ENCODE measurements at regions not wholly inside any gene's neighbourhood (a gene's known extent, or its start where the extent isn't known, plus 50 kb on each side); places are given as distances from the start of the nearest gene placed in this dataset.
A peak's percentile ranks its signal among the peaks of the same experiment; 100 is the strongest.
"Not testable (repeated sequence)": the region's sequence is repeated elsewhere in the genome, so short reads cannot be mapped to it uniquely, and the experiment has no call there.

DNA sequence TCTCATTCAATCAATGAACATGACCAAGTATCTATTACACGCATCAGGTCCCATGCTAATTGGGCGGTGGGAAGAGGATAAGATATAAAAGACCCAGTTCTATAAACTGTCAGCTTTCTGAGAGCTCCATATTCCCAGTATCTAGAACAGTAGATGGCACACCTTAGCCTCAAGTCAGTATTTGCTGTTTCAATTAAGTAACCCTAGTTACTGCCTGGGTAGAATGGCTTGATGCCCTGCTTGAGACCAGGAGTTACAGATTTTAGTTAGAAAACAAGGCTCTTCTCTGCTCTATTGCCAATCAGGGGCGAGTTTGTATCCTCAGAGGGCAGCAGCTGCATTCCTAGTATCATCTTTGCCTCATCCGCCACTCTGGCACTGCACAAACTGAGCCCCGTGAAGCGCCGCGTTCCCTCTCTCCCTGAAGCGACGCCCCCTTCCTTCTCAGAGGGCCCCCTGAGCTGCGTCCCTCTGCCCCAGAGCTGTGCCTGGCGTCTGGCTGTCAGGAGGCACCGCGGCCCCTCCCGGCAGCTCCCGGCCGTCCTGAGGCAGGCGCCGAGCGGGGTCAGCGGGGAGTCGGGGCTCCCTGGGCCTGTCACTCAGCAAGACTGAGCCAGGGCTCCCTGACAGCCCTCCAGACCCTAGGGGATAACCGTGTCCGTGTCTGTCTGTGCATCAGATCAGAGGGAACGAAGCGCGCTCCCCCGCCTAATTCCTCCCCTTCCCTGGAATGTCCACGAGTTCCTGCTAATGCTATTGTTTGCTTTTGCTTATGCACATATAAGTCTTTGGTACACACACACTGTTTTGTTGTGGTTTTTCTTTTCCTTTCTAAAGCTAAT lies 212.4 kb upstream of the TTC29 start:
- Histone ChIP-seq H2BK15ac (ENCODE audit: low read length) (no peak overlapping the region), H2BK12ac (ENCODE audit: low read length) (no peak overlapping the region), H3K79me1 (ENCODE audit: low read depth, low read length) (no peaks in the 10 kb centered on the region), H3K27ac (replicated peaks; ENCODE audit: low read length) (no peak overlapping the region), H3K18ac (ENCODE audit: low read length) (peak overlapping the region; percentile 44), H3K14ac (ENCODE audit: low read length) (no peak overlapping the region), H3K4me2 (ENCODE audit: insufficient read depth, low read length, poor library complexity, severe bottlenecking) (peak overlapping the region; percentile 58), H3K36me3 (replicated peaks in 1 of 2; ENCODE audit: control insufficient read depth in 2 of 2, insufficient read depth in 2 of 2, low read length in 2 of 2) (no peaks in the 10 kb centered on the region), H3K9ac (ENCODE audit: low read depth, low read length, poor library complexity) (peak overlapping the region; percentile 46), H3K23ac (ENCODE audit: low read depth, low read length, poor library complexity) (no peak overlapping the region), H2BK5ac (ENCODE audit: low read length) (no peak overlapping the region), H2AK5ac (ENCODE audit: low read depth, low read length) (no peak overlapping the region), H3K4ac (ENCODE audit: low read length) (no peak overlapping the region), H4K91ac (ENCODE audit: low read depth, low read length, poor library complexity) (no peak overlapping the region), H3K27me3 (ENCODE audit: control insufficient read depth in 3 of 3, insufficient read depth in 3 of 3, low read depth in 1 of 3, low read length in 3 of 3) (peaks cover 0 to 26% (median 0%) of the 10 kb centered on the region in 3 experiments), H2AFZ (ENCODE audit: low read length) (peak overlapping the region; percentile 87), H3K9me3 (replicated peaks in 1 of 2; ENCODE audit: control insufficient read depth in 2 of 2, insufficient read depth in 1 of 2, low read depth in 1 of 2, low read length in 2 of 2) (no peaks in the 10 kb centered on the region), H3K4me3 (ENCODE audit: low read length in 2 of 2) (peak overlapping the region; percentile 21 to 74), H2BK120ac (ENCODE audit: low read depth, low read length) (no peak overlapping the region), H4K8ac (ENCODE audit: low read depth, low read length) (no peak overlapping the region), H3K4me1 (ENCODE audit: control insufficient read depth in 2 of 2, insufficient read depth in 1 of 2, low read depth in 1 of 2, low read length in 2 of 2) (peaks cover 2 to 4% of the 10 kb centered on the region in 2 donors)
- WGBS, 2 donors (ENCODE audit: extremely low coverage in 2 of 2, insufficient read length in 2 of 2, insufficient replicate concordance in 1 of 2), result no CpG with 5 or more reads among the region's 29 CpGs
- peak; percentile 49 for DNase-seq (ENCODE audit: low spot score)

DNA sequence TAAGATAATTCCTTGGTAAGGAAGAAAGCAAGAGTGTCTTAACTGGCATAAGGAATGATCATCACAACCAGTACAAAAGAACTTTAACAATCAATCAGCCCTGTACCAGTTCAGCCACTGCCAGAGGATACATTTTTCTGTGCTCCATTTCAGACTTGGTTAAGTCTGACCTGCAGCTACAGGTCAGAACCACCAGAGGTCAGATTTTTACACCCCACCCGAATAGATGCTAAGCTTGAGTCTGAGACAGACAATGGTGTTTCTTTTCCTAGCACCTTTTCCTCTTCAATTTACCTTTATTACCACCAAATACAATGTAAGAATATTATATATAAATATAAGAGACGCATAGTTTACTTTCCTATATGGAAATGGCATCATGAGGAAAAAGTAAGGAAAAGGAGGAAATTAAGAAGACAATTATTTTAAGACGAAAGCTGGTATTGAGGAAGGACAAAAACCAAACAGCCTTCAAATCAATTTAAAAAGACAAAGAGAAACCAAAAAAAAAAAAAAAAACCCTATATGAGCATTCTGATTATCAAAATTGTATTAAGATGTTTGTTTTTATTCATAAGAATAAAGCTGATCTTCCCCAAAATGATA lies 215.3 kb upstream of the TTC29 start:
- H3K27ac ChIP-seq (replicated peaks; ENCODE audit: low read length), result no peak overlapping the region
- H3K4me1 ChIP-seq (ENCODE audit: control insufficient read depth in 2 of 2, insufficient read depth in 1 of 2, low read depth in 1 of 2, low read length in 2 of 2), result peaks cover 2 to 4% of the 10 kb centered on the region in 2 donors
- H3K36me3 ChIP-seq (replicated peaks in 1 of 2; ENCODE audit: control insufficient read depth in 2 of 2, insufficient read depth in 2 of 2, low read length in 2 of 2), result no peaks in the 10 kb centered on the region
- H3K27me3 ChIP-seq (ENCODE audit: control insufficient read depth in 3 of 3, insufficient read depth in 3 of 3, low read depth in 1 of 3, low read length in 3 of 3), result peaks cover 0 to 26% (median 0%) of the 10 kb centered on the region in 3 experiments
- no peak overlapping the region for H2BK12ac ChIP-seq (ENCODE audit: low read length)
- H3K79me1 ChIP-seq (ENCODE audit: low read depth, low read length), result no peaks in the 10 kb centered on the region
- no peak overlapping the region for H3K9ac ChIP-seq (ENCODE audit: low read depth, low read length, poor library complexity)
- no peak overlapping the region for H3K23ac ChIP-seq (ENCODE audit: low read depth, low read length, poor library complexity)
- H2BK15ac ChIP-seq (ENCODE audit: low read length), result no peak overlapping the region
- peak; percentile 43 for DNase-seq (ENCODE audit: low spot score)
- no peak overlapping the region for H4K91ac ChIP-seq (ENCODE audit: low read depth, low read length, poor library complexity)
- no peak overlapping the region for H3K4ac ChIP-seq (ENCODE audit: low read length)
- no CpG with 5 or more reads among the region's 3 CpGs for WGBS, 2 donors (ENCODE audit: extremely low coverage in 2 of 2, insufficient read length in 2 of 2, insufficient replicate concordance in 1 of 2)
- no peak overlapping the region for H2AK5ac ChIP-seq (ENCODE audit: low read depth, low read length)
- H2BK120ac ChIP-seq (ENCODE audit: low read depth, low read length), result no peak overlapping the region
- no peak overlapping the region for H3K4me2 ChIP-seq (ENCODE audit: insufficient read depth, low read length, poor library complexity, severe bottlenecking)
- no peak overlapping the region for H2BK5ac ChIP-seq (ENCODE audit: low read length)
- H2AFZ ChIP-seq (ENCODE audit: low read length), result no peak overlapping the region
- H4K8ac ChIP-seq (ENCODE audit: low read depth, low read length), result no peak overlapping the region
- no peak overlapping the region for H3K14ac ChIP-seq (ENCODE audit: low read length)
- no peak overlapping the region for H3K18ac ChIP-seq (ENCODE audit: low read length)
- no peaks in the 10 kb centered on the region for H3K9me3 ChIP-seq (replicated peaks in 1 of 2; ENCODE audit: control insufficient read depth in 2 of 2, insufficient read depth in 1 of 2, low read depth in 1 of 2, low read length in 2 of 2)
- no peak overlapping the region for H3K4me3 ChIP-seq (ENCODE audit: low read length in 2 of 2)

GRCh38 chr4:147163311-147163710 lies 217.6 kb upstream of the TTC29 start:
- no peak overlapping the region for H2AFZ ChIP-seq (ENCODE audit: low read length)
- H3K18ac ChIP-seq (ENCODE audit: low read length), result no peak overlapping the region
- H3K4me2 ChIP-seq (ENCODE audit: insufficient read depth, low read length, poor library complexity, severe bottlenecking), result no peak overlapping the region
- no peak overlapping the region for H4K8ac ChIP-seq (ENCODE audit: low read depth, low read length)
- no peak overlapping the region for H3K27ac ChIP-seq (replicated peaks; ENCODE audit: low read length)
- H3K23ac ChIP-seq (ENCODE audit: low read depth, low read length, poor library complexity), result no peak overlapping the region
- H2BK15ac ChIP-seq (ENCODE audit: low read length), result no peak overlapping the region
- H3K9ac ChIP-seq (ENCODE audit: low read depth, low read length, poor library complexity), result no peak overlapping the region
- H3K14ac ChIP-seq (ENCODE audit: low read length), result no peak overlapping the region
- no peak overlapping the region for H3K4ac ChIP-seq (ENCODE audit: low read length)
- no peaks in the 10 kb centered on the region for H3K79me1 ChIP-seq (ENCODE audit: low read depth, low read length)
- H2BK5ac ChIP-seq (ENCODE audit: low read length), result no peak overlapping the region
- no peaks in the 10 kb centered on the region for H3K9me3 ChIP-seq (replicated peaks in 1 of 2; ENCODE audit: control insufficient read depth in 2 of 2, insufficient read depth in 1 of 2, low read depth in 1 of 2, low read length in 2 of 2)
- no peak overlapping the region for H4K91ac ChIP-seq (ENCODE audit: low read depth, low read length, poor library complexity)
- no peak overlapping the region for H2BK120ac ChIP-seq (ENCODE audit: low read depth, low read length)
- H2BK12ac ChIP-seq (ENCODE audit: low read length), result no peak overlapping the region
- H3K36me3 ChIP-seq (replicated peaks in 1 of 2; ENCODE audit: control insufficient read depth in 2 of 2, insufficient read depth in 2 of 2, low read length in 2 of 2), result no peaks in the 10 kb centered on the region
- no peak for DNase-seq (ENCODE audit: low spot score)
- H3K4me1 ChIP-seq (ENCODE audit: control insufficient read depth in 2 of 2, insufficient read depth in 1 of 2, low read depth in 1 of 2, low read length in 2 of 2), result peaks cover 1% of the 10 kb centered on the region in 2 donors
- H3K4me3 ChIP-seq (ENCODE audit: low read length in 2 of 2), result no peak overlapping the region
- H3K27me3 ChIP-seq (ENCODE audit: control insufficient read depth in 3 of 3, insufficient read depth in 3 of 3, low read depth in 1 of 3, low read length in 3 of 3), result peaks cover 0 to 5% (median 0%) of the 10 kb centered on the region in 3 experiments
- no peak overlapping the region for H2AK5ac ChIP-seq (ENCODE audit: low read depth, low read length)

DNA sequence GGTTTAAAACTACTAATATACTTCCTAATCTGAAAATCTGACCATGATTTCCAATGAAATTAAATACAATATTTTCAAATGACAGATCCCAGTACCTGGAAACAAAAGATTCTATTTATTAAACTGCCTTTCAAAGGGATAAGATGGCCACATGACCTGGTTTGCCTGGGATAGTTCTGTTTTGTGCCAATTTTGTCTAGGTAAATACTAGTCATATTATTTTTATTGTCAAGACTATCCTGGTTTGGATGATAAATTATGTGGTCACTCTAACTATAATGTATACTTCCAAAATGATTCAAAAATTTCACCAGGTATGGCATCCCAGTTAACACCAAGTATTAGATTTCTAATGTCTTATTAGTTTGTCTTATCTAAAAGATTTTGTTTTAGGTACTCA lies 222.5 kb upstream of the TTC29 start:
- not testable (repeated sequence) for H3K23ac ChIP-seq (ENCODE audit: low read depth, low read length, poor library complexity); H3K4me2 ChIP-seq (ENCODE audit: insufficient read depth, low read length, poor library complexity, severe bottlenecking); H2BK12ac ChIP-seq (ENCODE audit: low read length); H3K4ac ChIP-seq (ENCODE audit: low read length); H2AFZ ChIP-seq (ENCODE audit: low read length); DNase-seq (ENCODE audit: low spot score); H4K8ac ChIP-seq (ENCODE audit: low read depth, low read length); H2BK120ac ChIP-seq (ENCODE audit: low read depth, low read length); H2BK15ac ChIP-seq (ENCODE audit: low read length); H3K4me1 ChIP-seq (ENCODE audit: control insufficient read depth in 2 of 2, insufficient read depth in 1 of 2, low read depth in 1 of 2, low read length in 2 of 2); H3K18ac ChIP-seq (ENCODE audit: low read length); H3K9ac ChIP-seq (ENCODE audit: low read depth, low read length, poor library complexity); H3K4me3 ChIP-seq (ENCODE audit: low read length in 2 of 2); H2AK5ac ChIP-seq (ENCODE audit: low read depth, low read length); H2BK5ac ChIP-seq (ENCODE audit: low read length); H3K27ac ChIP-seq (replicated peaks; ENCODE audit: low read length); H3K9me3 ChIP-seq (replicated peaks in 1 of 2; ENCODE audit: control insufficient read depth in 2 of 2, insufficient read depth in 1 of 2, low read depth in 1 of 2, low read length in 2 of 2); H3K27me3 ChIP-seq (ENCODE audit: control insufficient read depth in 3 of 3, insufficient read depth in 3 of 3, low read depth in 1 of 3, low read length in 3 of 3); H3K36me3 ChIP-seq (replicated peaks in 1 of 2; ENCODE audit: control insufficient read depth in 2 of 2, insufficient read depth in 2 of 2, low read length in 2 of 2); H3K79me1 ChIP-seq (ENCODE audit: low read depth, low read length); H3K14ac ChIP-seq (ENCODE audit: low read length); H4K91ac ChIP-seq (ENCODE audit: low read depth, low read length, poor library complexity)

Measured in neuronal stem cell (in vitro differentiated cells).